ENCODE measurements at regions not wholly inside any gene's neighbourhood (a gene's known extent, or its start where the extent isn't known, plus 50 kb on each side); places are given as distances from the start of the nearest gene placed in this dataset.
"Not testable (repeated sequence)": the region's sequence is repeated elsewhere in the genome, so short reads cannot be mapped to it uniquely, and the experiment has no call there.

DNA sequence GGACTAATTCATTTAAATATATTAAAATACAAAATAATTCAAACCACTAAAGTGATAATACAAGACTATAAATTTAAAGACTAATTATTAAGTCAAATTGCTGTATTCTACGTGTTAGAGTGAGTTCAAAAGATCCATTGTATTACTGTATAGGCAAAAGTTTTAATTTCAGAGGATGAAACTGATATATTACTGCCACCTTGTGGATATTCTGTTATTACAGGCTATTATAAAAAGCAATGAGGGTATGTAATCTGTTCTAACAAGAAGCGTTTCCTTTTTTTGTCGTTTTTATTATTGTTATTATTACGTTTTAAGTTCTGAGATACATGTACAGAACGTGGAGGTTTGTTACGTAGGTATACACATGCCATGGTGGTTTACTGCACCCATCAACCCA is 4854.9 kb upstream of the OR11H1 start:
- H3K36me3 ChIP-seq (ENCODE audit: control insufficient read depth in 2 of 3, insufficient read depth in 3 of 3, low read length in 3 of 3); H3K4me1 ChIP-seq (ENCODE audit: control insufficient read depth in 2 of 2, insufficient read depth in 2 of 2, low read length in 2 of 2); H3K4me3 Mint-ChIP-seq; H3K4me1 Mint-ChIP-seq; H3K4me3 ChIP-seq (ENCODE audit: low read length); DNase-seq; CTCF ChIA-PET; H3K9me3 ChIP-seq (ENCODE audit: control insufficient read depth in 2 of 3, low read length in 3 of 3); H3K27ac Mint-ChIP-seq; H3K9me3 Mint-ChIP-seq; intact Hi-C loops (cut with micrococcal nuclease); POLR2A ChIA-PET; H3K36me3 Mint-ChIP-seq; ATAC-seq; H3K27ac ChIP-seq (ENCODE audit: low read depth, low read length); H3K27me3 ChIP-seq (ENCODE audit: control insufficient read depth in 2 of 2, insufficient read depth in 2 of 2, low read length in 2 of 2); H3K27me3 Mint-ChIP-seq: not testable (repeated sequence)

DNA sequence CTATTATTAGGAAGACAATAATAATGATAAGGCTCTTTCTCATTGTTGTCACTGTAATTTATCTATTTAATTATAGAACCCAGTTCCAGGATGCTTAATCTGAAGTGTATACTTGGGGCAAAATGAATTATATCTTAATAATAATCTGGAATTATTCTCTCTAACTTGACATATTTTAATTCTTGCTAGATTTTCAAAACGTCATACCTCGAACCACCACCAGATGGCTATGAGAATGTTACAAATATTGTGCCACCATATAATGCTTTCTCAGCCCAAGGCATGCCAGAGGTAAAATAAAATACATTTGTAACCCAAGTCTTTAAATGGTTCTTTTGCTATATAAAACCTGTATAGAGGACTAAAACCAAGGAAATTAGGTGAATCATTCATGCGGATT is 4849.3 kb upstream of the OR11H1 start:
- intact Hi-C loops (cut with micrococcal nuclease); H3K27ac Mint-ChIP-seq; H3K36me3 Mint-ChIP-seq; CTCF ChIA-PET; H3K4me1 Mint-ChIP-seq; H3K27ac ChIP-seq (ENCODE audit: low read depth, low read length); POLR2A ChIA-PET; DNase-seq; H3K9me3 ChIP-seq (ENCODE audit: control insufficient read depth in 2 of 3, low read length in 3 of 3); H3K36me3 ChIP-seq (ENCODE audit: control insufficient read depth in 2 of 3, insufficient read depth in 3 of 3, low read length in 3 of 3); H3K4me3 Mint-ChIP-seq; H3K4me1 ChIP-seq (ENCODE audit: control insufficient read depth in 2 of 2, insufficient read depth in 2 of 2, low read length in 2 of 2); ATAC-seq; H3K4me3 ChIP-seq (ENCODE audit: low read length); H3K27me3 ChIP-seq (ENCODE audit: control insufficient read depth in 2 of 2, insufficient read depth in 2 of 2, low read length in 2 of 2); H3K27me3 Mint-ChIP-seq: not testable (repeated sequence)
- peaks cover 0 to 10% (median 2%) of the 10 kb centered on the region in 11 donors for H3K9me3 Mint-ChIP-seq

DNA sequence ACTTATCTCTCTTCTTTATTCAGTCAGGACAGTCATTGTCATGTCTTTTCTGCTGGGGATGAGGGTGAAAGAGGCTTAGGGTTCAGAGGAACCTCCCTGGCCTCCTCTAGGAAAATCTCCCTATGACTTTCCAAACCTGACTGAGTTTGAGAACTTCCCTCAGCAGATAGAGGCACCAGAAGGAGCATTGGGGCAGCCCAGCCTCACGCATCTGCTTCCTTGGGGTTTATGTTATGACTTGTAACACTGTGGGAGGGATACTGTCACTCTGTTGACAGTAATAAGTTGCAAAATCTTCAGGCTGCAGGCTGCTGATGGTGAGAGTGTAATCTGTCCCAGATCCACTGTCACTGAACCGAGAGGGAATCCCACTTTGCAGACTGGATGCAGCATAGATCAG is 4842.6 kb upstream of the OR11H1 start:
- H3K9me3 ChIP-seq (ENCODE audit: control insufficient read depth in 2 of 3, low read length in 3 of 3); H3K4me1 Mint-ChIP-seq; CTCF ChIA-PET; H3K4me3 Mint-ChIP-seq; H3K4me1 ChIP-seq (ENCODE audit: control insufficient read depth in 2 of 2, insufficient read depth in 2 of 2, low read length in 2 of 2); intact Hi-C loops (cut with micrococcal nuclease); ATAC-seq; H3K36me3 Mint-ChIP-seq; H3K27me3 ChIP-seq (ENCODE audit: control insufficient read depth in 2 of 2, insufficient read depth in 2 of 2, low read length in 2 of 2); H3K27ac ChIP-seq (ENCODE audit: low read depth, low read length); H3K36me3 ChIP-seq (ENCODE audit: control insufficient read depth in 2 of 3, insufficient read depth in 3 of 3, low read length in 3 of 3); DNase-seq; H3K27me3 Mint-ChIP-seq; POLR2A ChIA-PET; H3K27ac Mint-ChIP-seq; H3K4me3 ChIP-seq (ENCODE audit: low read length): not testable (repeated sequence)
- peaks cover 0 to 10% (median 0%) of the 10 kb centered on the region in 11 donors for H3K9me3 Mint-ChIP-seq

DNA sequence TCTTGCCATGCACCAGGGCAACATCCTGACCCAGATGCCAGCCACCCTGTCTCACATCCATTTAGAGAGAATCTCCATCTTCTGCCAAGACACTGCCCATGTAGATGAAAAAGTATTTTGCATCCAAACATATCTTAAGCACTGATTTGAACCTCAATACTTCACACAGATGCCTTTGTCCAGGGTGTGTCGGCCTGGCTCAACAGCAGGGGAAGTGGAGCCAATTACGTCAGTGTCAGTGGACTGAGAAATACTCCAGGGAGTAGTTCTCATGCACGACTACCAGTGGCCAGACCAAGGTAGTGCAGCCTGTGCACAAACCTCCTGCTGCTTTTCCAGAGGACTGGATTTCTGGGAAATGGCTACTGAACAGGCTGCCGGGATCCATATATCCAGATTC is 4840.7 kb upstream of the OR11H1 start:
- H3K27ac Mint-ChIP-seq, result not testable (repeated sequence)

DNA sequence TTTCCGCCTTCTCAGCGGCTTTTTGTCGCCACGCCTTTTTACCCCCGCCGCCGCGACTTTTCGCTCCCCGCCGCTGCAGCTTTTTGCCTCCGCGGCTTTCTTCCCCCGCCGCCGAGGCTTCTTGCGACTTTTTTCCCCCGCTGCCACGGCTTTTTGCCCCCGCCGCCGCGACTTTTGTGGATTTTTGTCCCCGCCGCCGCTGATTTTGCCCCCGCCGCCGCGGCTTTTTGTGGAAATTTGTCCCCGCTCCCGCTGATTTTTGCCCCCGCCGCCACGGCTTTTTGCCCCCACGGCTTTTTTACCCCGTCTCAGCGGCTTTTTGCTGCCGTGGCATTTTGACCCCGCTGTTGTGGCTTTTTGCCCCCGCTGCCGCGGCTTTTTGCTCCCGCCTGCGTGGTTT is 4829.2 kb upstream of the OR11H1 start:
- H3K4me3 ChIP-seq (ENCODE audit: low read length); H3K36me3 Mint-ChIP-seq; H3K4me1 Mint-ChIP-seq; H3K4me3 Mint-ChIP-seq; CTCF ChIA-PET; H3K4me1 ChIP-seq (ENCODE audit: control insufficient read depth in 2 of 2, insufficient read depth in 2 of 2, low read length in 2 of 2); H3K27ac Mint-ChIP-seq; DNase-seq; POLR2A ChIA-PET; H3K27ac ChIP-seq (ENCODE audit: low read depth, low read length); H3K27me3 Mint-ChIP-seq; H3K36me3 ChIP-seq (ENCODE audit: control insufficient read depth in 2 of 3, insufficient read depth in 3 of 3, low read length in 3 of 3); ATAC-seq; H3K9me3 ChIP-seq (ENCODE audit: control insufficient read depth in 2 of 3, low read length in 3 of 3); H3K27me3 ChIP-seq (ENCODE audit: control insufficient read depth in 2 of 2, insufficient read depth in 2 of 2, low read length in 2 of 2); intact Hi-C loops (cut with micrococcal nuclease): not testable (repeated sequence)
- peaks cover 0 to 24% (median 10%) of the 10 kb centered on the region in 11 donors for H3K9me3 Mint-ChIP-seq

More for the DNA sequence above, 4840.7 kb upstream of the OR11H1 start:
- ATAC-seq; POLR2A ChIA-PET; H3K27ac ChIP-seq (ENCODE audit: low read depth, low read length); H3K9me3 ChIP-seq (ENCODE audit: control insufficient read depth in 2 of 3, low read length in 3 of 3); H3K4me1 ChIP-seq (ENCODE audit: control insufficient read depth in 2 of 2, insufficient read depth in 2 of 2, low read length in 2 of 2); DNase-seq; H3K4me1 Mint-ChIP-seq; H3K27me3 Mint-ChIP-seq; intact Hi-C loops (cut with micrococcal nuclease); H3K36me3 Mint-ChIP-seq; H3K27me3 ChIP-seq (ENCODE audit: control insufficient read depth in 2 of 2, insufficient read depth in 2 of 2, low read length in 2 of 2); H3K4me3 ChIP-seq (ENCODE audit: low read length); H3K36me3 ChIP-seq (ENCODE audit: control insufficient read depth in 2 of 3, insufficient read depth in 3 of 3, low read length in 3 of 3); CTCF ChIA-PET; H3K4me3 Mint-ChIP-seq: not testable (repeated sequence)
- peaks cover 0 to 15% (median 0%) of the 10 kb centered on the region in 11 donors for H3K9me3 Mint-ChIP-seq

DNA sequence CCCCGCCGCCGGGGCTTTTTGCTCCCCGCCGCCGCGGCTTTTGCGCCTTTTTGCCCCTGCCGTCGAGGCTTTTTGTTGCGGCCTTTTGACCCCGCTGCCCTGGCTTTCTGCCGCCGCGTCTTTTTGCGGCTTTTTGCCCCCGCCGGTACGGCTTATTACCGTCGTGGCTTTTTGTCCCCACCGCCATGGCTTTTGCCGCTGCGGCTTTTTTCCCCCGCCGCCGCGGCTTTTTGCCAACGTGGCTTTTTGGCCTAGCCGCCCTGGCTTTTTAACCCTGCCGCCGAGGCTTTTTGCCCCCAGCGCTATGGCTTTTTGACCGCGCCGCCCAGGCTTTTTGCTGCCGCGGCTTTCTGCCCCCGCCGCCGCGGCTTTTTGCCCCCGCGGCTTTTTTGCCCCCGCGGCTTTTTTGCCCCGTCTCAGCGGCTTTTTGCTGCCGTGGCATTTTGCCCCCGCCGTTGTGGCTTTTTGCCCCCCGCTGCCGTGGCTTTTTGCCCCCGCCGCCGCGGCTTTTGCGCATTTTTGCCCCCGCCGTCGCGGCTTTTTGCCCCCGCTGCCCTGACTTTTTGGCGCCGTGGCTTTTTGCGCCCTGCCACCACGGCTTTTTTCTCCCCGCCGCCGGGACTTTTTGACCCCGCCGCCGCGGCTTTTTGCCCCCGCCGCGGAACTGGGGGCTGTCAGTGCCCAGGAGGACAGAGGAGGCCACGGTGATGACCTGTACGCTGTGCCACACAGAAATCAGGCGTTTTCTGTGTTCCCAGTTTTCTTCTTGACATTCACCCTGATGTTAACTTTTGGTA is 4828.5 kb upstream of the OR11H1 start:
- H3K4me1 ChIP-seq (ENCODE audit: control insufficient read depth in 2 of 2, insufficient read depth in 2 of 2, low read length in 2 of 2); H3K9me3 ChIP-seq (ENCODE audit: control insufficient read depth in 2 of 3, low read length in 3 of 3); H3K27ac Mint-ChIP-seq; H3K4me1 Mint-ChIP-seq; H3K36me3 ChIP-seq (ENCODE audit: control insufficient read depth in 2 of 3, insufficient read depth in 3 of 3, low read length in 3 of 3); DNase-seq; H3K27me3 Mint-ChIP-seq; H3K4me3 Mint-ChIP-seq; POLR2A ChIA-PET; ATAC-seq; CTCF ChIA-PET; intact Hi-C loops (cut with micrococcal nuclease); H3K27ac ChIP-seq (ENCODE audit: low read depth, low read length); H3K36me3 Mint-ChIP-seq; H3K27me3 ChIP-seq (ENCODE audit: control insufficient read depth in 2 of 2, insufficient read depth in 2 of 2, low read length in 2 of 2); H3K4me3 ChIP-seq (ENCODE audit: low read length): not testable (repeated sequence)
- peaks cover 0 to 23% (median 10%) of the 10 kb centered on the region in 11 donors for H3K9me3 Mint-ChIP-seq

DNA sequence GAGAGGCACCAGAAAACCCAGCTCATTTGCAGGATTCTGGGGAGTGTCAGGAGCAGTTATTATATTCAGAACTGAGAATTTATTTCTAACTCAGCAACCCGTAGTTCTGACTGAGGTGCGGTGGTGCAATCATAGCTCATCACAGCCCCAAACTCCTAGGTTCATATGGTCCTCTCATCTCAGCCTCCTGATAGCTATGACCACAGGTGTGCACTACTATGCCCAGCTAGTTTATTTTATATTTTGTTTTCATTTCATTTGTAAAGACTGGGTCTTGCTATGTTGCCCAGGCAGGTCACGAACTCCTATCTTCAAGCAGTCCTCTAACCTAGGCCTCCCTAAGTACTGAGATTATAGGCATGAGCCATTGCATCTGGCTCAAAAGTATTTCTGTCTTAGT is 4819.8 kb upstream of the OR11H1 start:
- H3K9me3 ChIP-seq (ENCODE audit: control insufficient read depth in 2 of 3, low read length in 3 of 3); POLR2A ChIA-PET; H3K4me1 Mint-ChIP-seq; H3K27ac Mint-ChIP-seq; H3K27me3 Mint-ChIP-seq; H3K4me3 ChIP-seq (ENCODE audit: low read length); ATAC-seq; DNase-seq; H3K4me1 ChIP-seq (ENCODE audit: control insufficient read depth in 2 of 2, insufficient read depth in 2 of 2, low read length in 2 of 2); intact Hi-C loops (cut with micrococcal nuclease); H3K27me3 ChIP-seq (ENCODE audit: control insufficient read depth in 2 of 2, insufficient read depth in 2 of 2, low read length in 2 of 2); H3K36me3 Mint-ChIP-seq; H3K4me3 Mint-ChIP-seq; CTCF ChIA-PET; H3K27ac ChIP-seq (ENCODE audit: low read depth, low read length); H3K36me3 ChIP-seq (ENCODE audit: control insufficient read depth in 2 of 3, insufficient read depth in 3 of 3, low read length in 3 of 3): not testable (repeated sequence)
- H3K9me3 Mint-ChIP-seq, result peaks cover 5 to 18% (median 10%) of the 10 kb centered on the region in 11 donors
